ENCODE measurements at regions not wholly inside any gene's neighbourhood (a gene's known extent, or its start where the extent isn't known, plus 50 kb on each side); places are given as distances from the start of the nearest gene placed in this dataset.
"Not testable (repeated sequence)": the region's sequence is repeated elsewhere in the genome, so short reads cannot be mapped to it uniquely, and the experiment has no call there.

- H3K4me3 ChIP-seq (ENCODE audit: insufficient read depth, low read depth, low read length, poor library complexity, severe bottlenecking) = no peak overlapping the region
- no peaks in the 10 kb centered on the region for H3K4me1 ChIP-seq (ENCODE audit: control insufficient read depth, insufficient read depth, low read length, poor library complexity, severe bottlenecking)
- H3K27ac ChIP-seq (ENCODE audit: insufficient read depth, low read length, poor library complexity, severe bottlenecking) = no peak overlapping the region
- no peak for DNase-seq
- H3K9me3 ChIP-seq (ENCODE audit: control insufficient read depth, low read length) = no peaks in the 10 kb centered on the region
- H3K36me3 ChIP-seq (ENCODE audit: control insufficient read depth, insufficient read depth, low read length) = no peaks in the 10 kb centered on the region
- no peaks in the 10 kb centered on the region for H3K27me3 ChIP-seq (replicated peaks; ENCODE audit: control insufficient read depth, insufficient read depth, low read length, poor library complexity, severe bottlenecking)
These were observed 99.1 kb upstream of the PIK3R1 start for GRCh38 chr5:68116408-68116807.

GRCh38 chr5:68115584-68115983 is 100.0 kb upstream of the PIK3R1 start:
- no peak overlapping the region for H3K27ac ChIP-seq (ENCODE audit: insufficient read depth, low read length, poor library complexity, severe bottlenecking)
- H3K4me3 ChIP-seq (ENCODE audit: insufficient read depth, low read depth, low read length, poor library complexity, severe bottlenecking) = no peak overlapping the region
- no peaks in the 10 kb centered on the region for H3K9me3 ChIP-seq (ENCODE audit: control insufficient read depth, low read length)
- H3K4me1 ChIP-seq (ENCODE audit: control insufficient read depth, insufficient read depth, low read length, poor library complexity, severe bottlenecking) = no peaks in the 10 kb centered on the region
- DNase-seq = no peak
- no peaks in the 10 kb centered on the region for H3K27me3 ChIP-seq (replicated peaks; ENCODE audit: control insufficient read depth, insufficient read depth, low read length, poor library complexity, severe bottlenecking)
- H3K36me3 ChIP-seq (ENCODE audit: control insufficient read depth, insufficient read depth, low read length) = no peaks in the 10 kb centered on the region

GRCh38 chr5:68114378-68115040 is 101.0 kb upstream of the PIK3R1 start:
- no peak overlapping the region for H3K27ac ChIP-seq (ENCODE audit: insufficient read depth, low read length, poor library complexity, severe bottlenecking)
- H3K9me3 ChIP-seq (ENCODE audit: control insufficient read depth, low read length) = no peaks in the 10 kb centered on the region
- no peak overlapping the region for H3K4me3 ChIP-seq (ENCODE audit: insufficient read depth, low read depth, low read length, poor library complexity, severe bottlenecking)
- H3K4me1 ChIP-seq (ENCODE audit: control insufficient read depth, insufficient read depth, low read length, poor library complexity, severe bottlenecking) = no peaks in the 10 kb centered on the region
- peaks cover 3% of the 10 kb centered on the region for H3K27me3 ChIP-seq (replicated peaks; ENCODE audit: control insufficient read depth, insufficient read depth, low read length, poor library complexity, severe bottlenecking)
- H3K36me3 ChIP-seq (ENCODE audit: control insufficient read depth, insufficient read depth, low read length) = no peaks in the 10 kb centered on the region
- DNase-seq = no peak

- Histone ChIP-seq H3K36me3 (ENCODE audit: control insufficient read depth, insufficient read depth, low read length) (no peaks in the 10 kb centered on the region), H3K27ac (ENCODE audit: insufficient read depth, low read length, poor library complexity, severe bottlenecking) (no peak overlapping the region), H3K27me3 (replicated peaks; ENCODE audit: control insufficient read depth, insufficient read depth, low read length, poor library complexity, severe bottlenecking) (peaks cover 3% of the 10 kb centered on the region), H3K4me1 (ENCODE audit: control insufficient read depth, insufficient read depth, low read length, poor library complexity, severe bottlenecking) (no peaks in the 10 kb centered on the region), H3K9me3 (ENCODE audit: control insufficient read depth, low read length) (no peaks in the 10 kb centered on the region), H3K4me3 (ENCODE audit: insufficient read depth, low read depth, low read length, poor library complexity, severe bottlenecking) (no peak overlapping the region)
- DNase-seq = no peak
These were observed 102.9 kb upstream of the PIK3R1 start for GRCh38 chr5:68112658-68113057.

- Histone ChIP-seq H3K27me3 (replicated peaks; ENCODE audit: control insufficient read depth, insufficient read depth, low read length, poor library complexity, severe bottlenecking) (peaks cover 3% of the 10 kb centered on the region), H3K36me3 (ENCODE audit: control insufficient read depth, insufficient read depth, low read length) (no peaks in the 10 kb centered on the region), H3K4me1 (ENCODE audit: control insufficient read depth, insufficient read depth, low read length, poor library complexity, severe bottlenecking) (no peaks in the 10 kb centered on the region), H3K9me3 (ENCODE audit: control insufficient read depth, low read length) (no peaks in the 10 kb centered on the region), H3K27ac (ENCODE audit: insufficient read depth, low read length, poor library complexity, severe bottlenecking) (no peak overlapping the region), H3K4me3 (ENCODE audit: insufficient read depth, low read depth, low read length, poor library complexity, severe bottlenecking) (no peak overlapping the region)
- no peak for DNase-seq
These were observed 104.7 kb upstream of the PIK3R1 start for GRCh38 chr5:68110894-68111293.

GRCh38 chr5:68110264-68110663 is 105.3 kb upstream of the PIK3R1 start:
- H3K27me3 ChIP-seq (replicated peaks; ENCODE audit: control insufficient read depth, insufficient read depth, low read length, poor library complexity, severe bottlenecking) = peaks cover 3% of the 10 kb centered on the region
- H3K9me3 ChIP-seq (ENCODE audit: control insufficient read depth, low read length) = no peaks in the 10 kb centered on the region
- H3K27ac ChIP-seq (ENCODE audit: insufficient read depth, low read length, poor library complexity, severe bottlenecking) = no peak overlapping the region
- H3K36me3 ChIP-seq (ENCODE audit: control insufficient read depth, insufficient read depth, low read length) = no peaks in the 10 kb centered on the region
- H3K4me3 ChIP-seq (ENCODE audit: insufficient read depth, low read depth, low read length, poor library complexity, severe bottlenecking) = no peak overlapping the region
- no peaks in the 10 kb centered on the region for H3K4me1 ChIP-seq (ENCODE audit: control insufficient read depth, insufficient read depth, low read length, poor library complexity, severe bottlenecking)
- no peak for DNase-seq

GRCh38 chr5:68104217-68104616 is 111.3 kb upstream of the PIK3R1 start:
- H3K4me3 ChIP-seq (ENCODE audit: insufficient read depth, low read depth, low read length, poor library complexity, severe bottlenecking); H3K27me3 ChIP-seq (replicated peaks; ENCODE audit: control insufficient read depth, insufficient read depth, low read length, poor library complexity, severe bottlenecking); H3K36me3 ChIP-seq (ENCODE audit: control insufficient read depth, insufficient read depth, low read length); H3K4me1 ChIP-seq (ENCODE audit: control insufficient read depth, insufficient read depth, low read length, poor library complexity, severe bottlenecking); H3K27ac ChIP-seq (ENCODE audit: insufficient read depth, low read length, poor library complexity, severe bottlenecking); DNase-seq; H3K9me3 ChIP-seq (ENCODE audit: control insufficient read depth, low read length): not testable (repeated sequence)

GRCh38 chr5:68103297-68103696 is 112.3 kb upstream of the PIK3R1 start:
- not testable (repeated sequence) for H3K4me3 ChIP-seq (ENCODE audit: insufficient read depth, low read depth, low read length, poor library complexity, severe bottlenecking); H3K36me3 ChIP-seq (ENCODE audit: control insufficient read depth, insufficient read depth, low read length); H3K27me3 ChIP-seq (replicated peaks; ENCODE audit: control insufficient read depth, insufficient read depth, low read length, poor library complexity, severe bottlenecking); H3K4me1 ChIP-seq (ENCODE audit: control insufficient read depth, insufficient read depth, low read length, poor library complexity, severe bottlenecking); H3K9me3 ChIP-seq (ENCODE audit: control insufficient read depth, low read length); DNase-seq; H3K27ac ChIP-seq (ENCODE audit: insufficient read depth, low read length, poor library complexity, severe bottlenecking)

- no peak overlapping the region for H3K4me3 ChIP-seq (ENCODE audit: insufficient read depth, low read depth, low read length, poor library complexity, severe bottlenecking)
- no peaks in the 10 kb centered on the region for H3K4me1 ChIP-seq (ENCODE audit: control insufficient read depth, insufficient read depth, low read length, poor library complexity, severe bottlenecking)
- no peak overlapping the region for H3K27ac ChIP-seq (ENCODE audit: insufficient read depth, low read length, poor library complexity, severe bottlenecking)
- H3K36me3 ChIP-seq (ENCODE audit: control insufficient read depth, insufficient read depth, low read length) = no peaks in the 10 kb centered on the region
- no peaks in the 10 kb centered on the region for H3K9me3 ChIP-seq (ENCODE audit: control insufficient read depth, low read length)
- no peak for DNase-seq
- H3K27me3 ChIP-seq (replicated peaks; ENCODE audit: control insufficient read depth, insufficient read depth, low read length, poor library complexity, severe bottlenecking) = no peaks in the 10 kb centered on the region
These were observed 116.2 kb upstream of the PIK3R1 start for GRCh38 chr5:68099327-68099726.

- H3K27me3 ChIP-seq (replicated peaks; ENCODE audit: control insufficient read depth, insufficient read depth, low read length, poor library complexity, severe bottlenecking) = no peaks in the 10 kb centered on the region
- no peaks in the 10 kb centered on the region for H3K9me3 ChIP-seq (ENCODE audit: control insufficient read depth, low read length)
- no peak overlapping the region for H3K4me3 ChIP-seq (ENCODE audit: insufficient read depth, low read depth, low read length, poor library complexity, severe bottlenecking)
- no peaks in the 10 kb centered on the region for H3K4me1 ChIP-seq (ENCODE audit: control insufficient read depth, insufficient read depth, low read length, poor library complexity, severe bottlenecking)
- H3K36me3 ChIP-seq (ENCODE audit: control insufficient read depth, insufficient read depth, low read length) = no peaks in the 10 kb centered on the region
- H3K27ac ChIP-seq (ENCODE audit: insufficient read depth, low read length, poor library complexity, severe bottlenecking) = no peak overlapping the region
- DNase-seq = no peak
These were observed 121.9 kb upstream of the PIK3R1 start for GRCh38 chr5:68093455-68094159.

Data from effector memory CD4-positive, alpha-beta T cell (primary cell).